Heart right ventricle (tissue), 16 donors: ENCODE measurements at regions not wholly inside any gene's neighbourhood (a gene's known extent, or its start where the extent isn't known, plus 50 kb on each side); places are given as distances from the start of the nearest gene placed in this dataset.

Experiments
- ATAC-seq, 8 donors: fragments of 200-7000 bp; cut with Tn5 transposase; one replicate each; pipeline ENCODE4 v1.9.1; 2020; ENCODE audit warnings: mild to moderate bottlenecking in 8 of 8, moderate library complexity in 8 of 8, moderate number of reproducible peaks in 1 of 8
- DNase-seq, 2 donors: peaks; one replicate each; pipeline ENCODE4 v3.0.0-alpha.2; 2020
- H3K27ac ChIP-seq, 10 donors: fragments of 200-600 bp; sonication (generic) in 2 of 10; one replicate each; pipeline versions ENCODE4 v1.5.0 to v1.8.0; 2020 to 2022; ENCODE audit warnings: mild to moderate bottlenecking in 3 of 10
- H3K27me3 ChIP-seq, 7 donors: fragments of 200-600 bp; one replicate each; pipeline ENCODE4 v1.8.0; 2021 to 2022; ENCODE audit warnings: mild to moderate bottlenecking in 2 of 7
- H3K36me3 ChIP-seq, 9 donors: fragments of 200-600 bp; sonication (generic) in 1 of 9; one replicate each; pipeline versions ENCODE4 v1.5.0 to v1.8.0; 2020 to 2022; ENCODE audit warnings: mild to moderate bottlenecking in 2 of 9
- H3K4me1 ChIP-seq, 9 donors: fragments of 200-600 bp; sonication (generic) in 1 of 9; one replicate each; pipeline versions ENCODE4 v1.5.0 to v1.8.0; 2020 to 2022; ENCODE audit warnings: mild to moderate bottlenecking in 4 of 9
- H3K4me3 ChIP-seq, 10 donors: fragments of 200-600 bp; sonication (generic) in 2 of 10; one replicate each; pipeline versions ENCODE4 v1.5.0 to v1.8.0; 2020 to 2022; ENCODE audit warnings: mild to moderate bottlenecking in 7 of 10, moderate library complexity in 2 of 10
- H3K9me3 ChIP-seq, 11 donors: fragments of 200-600 bp in 10 of 11; sonication (generic) in 2 of 11; one replicate each; pipeline versions ENCODE4 v1.5.0 to v1.8.0; 2013 to 2022; ENCODE audit warnings: mild to moderate bottlenecking in 2 of 11, control low read depth in 1 of 11, moderate library complexity in 1 of 11
- WGBS, 2 donors: extraction: QIAGEN DNeasy Blood & Tissue Kit; methylation state at CpG; one replicate each; pipeline ENCODE4 v1.1.7; 2013; ENCODE audit warnings: inconsistent platforms in 1 of 2; 5-methylcytosine and 5-hydroxymethylcytosine counted together
- intact Hi-C, 10 donors: fragments of 100-400 bp; cut with DNase I; formaldehyde crosslinking; loops; one replicate each; pipeline versions ENCODE4 v1.11.1 to v1.14.2; 2022
- TF ChIP-seq, protein P1 (sequence below), 9 donors: fragments of 200-600 bp; sonication (generic) in 2 of 9; IDR thresholded peaks; one replicate each; pipeline versions ENCODE4 v1.5.0 to v1.8.0; 2021 to 2022; ENCODE audit warnings: antibody characterized with exemption in 9 of 9, mild to moderate bottlenecking in 5 of 9, moderate library complexity in 1 of 9
- donor health status: Arrhythmogenic right ventricular cardiomyopathy.
- donor health status: ischemic (EF 13 %, LVEDD 7.1; RV severe dilation, severe dysfunction).
- donor health status: healthy with polysubstance abuse.
- donor health status: DM: no; HTN: yes; CAD: no.
- donor health status: DM: no; HTN: no; CAD: no.
- donor health status: ischemic (EF 25% LVEDD 6.9; RV normal size, moderate dysfunction).
- donor health status: ischemic (EF 25% LVEDD 5.7; RV mildly dilated, moderate dysfunction).
- donor health status: healthy.
- donor health status: DM: yes; HTN: yes; CAD: no.
- donor health status: Ischemic cardiomyopathy.
- donor health status: ischemic (EF 35%, LVEDD 5.7; RV mildly dilated, moderate dysfunction).
- donor health status: nonischemic (EF 11% LVEDD 7.7; RV severe dilation, severe dysfunction).
- donor health status: DM: yes; HTN: yes; CAD: no.
- donor health status: PGD.
- donor health status: ischemic (EF 29% LVEDD 5.4; RV normal size, mild dysfunction).
- donor health status: nonischemic (EF 23%, LVEDD 6.1; RV moderate dilation, normal function).

DNA sequence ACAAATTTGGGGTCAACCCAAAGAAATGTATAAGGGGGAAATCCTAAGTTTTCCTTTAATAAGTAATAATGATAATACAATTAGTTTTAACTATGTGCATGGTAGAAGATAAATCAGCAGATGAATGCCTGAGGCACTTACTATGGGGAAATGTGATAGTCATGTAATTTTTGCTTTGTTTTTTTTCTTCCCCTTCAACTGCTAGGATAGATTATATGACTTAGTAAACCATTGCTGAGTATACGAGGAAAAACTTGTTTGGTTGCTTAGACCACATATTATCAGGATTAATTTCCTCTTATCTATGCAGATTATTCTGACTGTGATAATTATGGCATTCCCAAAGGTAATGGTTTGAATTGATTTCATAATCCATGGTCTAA is 181.1 kb downstream of the TGFB2 start:
- no peak overlapping the region for H3K27ac ChIP-seq
- no peaks in the 10 kb centered on the region for H3K4me1 ChIP-seq
- no peaks in the 10 kb centered on the region for H3K36me3 ChIP-seq
- no peak for DNase-seq
- TF ChIP-seq, protein P1, sequence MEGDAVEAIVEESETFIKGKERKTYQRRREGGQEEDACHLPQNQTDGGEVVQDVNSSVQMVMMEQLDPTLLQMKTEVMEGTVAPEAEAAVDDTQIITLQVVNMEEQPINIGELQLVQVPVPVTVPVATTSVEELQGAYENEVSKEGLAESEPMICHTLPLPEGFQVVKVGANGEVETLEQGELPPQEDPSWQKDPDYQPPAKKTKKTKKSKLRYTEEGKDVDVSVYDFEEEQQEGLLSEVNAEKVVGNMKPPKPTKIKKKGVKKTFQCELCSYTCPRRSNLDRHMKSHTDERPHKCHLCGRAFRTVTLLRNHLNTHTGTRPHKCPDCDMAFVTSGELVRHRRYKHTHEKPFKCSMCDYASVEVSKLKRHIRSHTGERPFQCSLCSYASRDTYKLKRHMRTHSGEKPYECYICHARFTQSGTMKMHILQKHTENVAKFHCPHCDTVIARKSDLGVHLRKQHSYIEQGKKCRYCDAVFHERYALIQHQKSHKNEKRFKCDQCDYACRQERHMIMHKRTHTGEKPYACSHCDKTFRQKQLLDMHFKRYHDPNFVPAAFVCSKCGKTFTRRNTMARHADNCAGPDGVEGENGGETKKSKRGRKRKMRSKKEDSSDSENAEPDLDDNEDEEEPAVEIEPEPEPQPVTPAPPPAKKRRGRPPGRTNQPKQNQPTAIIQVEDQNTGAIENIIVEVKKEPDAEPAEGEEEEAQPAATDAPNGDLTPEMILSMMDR (IDR thresholded peaks at IDR 0.05): no peak
- intact Hi-C loops: loop anchor here in 1 of 10 donors (10.0 kb wide), 1 partner anchor 191 kb away; no protein-coding TSS in a partner anchor
- ATAC-seq: no peak
- H3K4me3 ChIP-seq: no peak overlapping the region
- 88 to 89% methylated on average over 1 of the region's 1 CpG for WGBS, 2 donors
- no peaks in the 10 kb centered on the region for H3K9me3 ChIP-seq
- no peaks in the 10 kb centered on the region for H3K27me3 ChIP-seq

DNA sequence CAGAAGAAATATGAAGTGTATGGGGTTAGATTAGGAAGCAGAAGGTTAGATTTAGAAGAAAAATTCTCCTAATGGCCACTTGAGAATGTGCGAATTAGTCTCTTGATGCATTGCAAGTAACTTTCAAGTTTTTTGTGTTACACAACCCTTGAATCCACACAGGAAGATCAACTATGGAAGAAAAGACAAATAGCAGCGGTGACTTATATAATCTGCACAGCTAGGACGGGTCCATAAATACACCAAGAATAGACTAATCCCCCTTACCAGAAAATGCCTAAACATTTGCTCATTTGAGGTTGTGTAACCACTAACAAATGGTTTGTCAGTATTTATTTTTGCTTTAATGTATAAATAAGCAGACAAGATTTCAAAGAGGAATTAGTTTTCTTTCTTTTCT is 182.6 kb downstream of the TGFB2 start:
- DNase-seq (no peak), ATAC-seq (no peak)
- H3K4me3 ChIP-seq: no peak overlapping the region
- WGBS, 2 donors: 96 to 97% methylated on average over 3 of the region's 3 CpGs
- intact Hi-C loops: loop anchor here in 1 of 10 donors (10.0 kb wide), 1 partner anchor 193 kb away; no protein-coding TSS in a partner anchor
- no peaks in the 10 kb centered on the region for H3K27me3 ChIP-seq
- H3K4me1 ChIP-seq: no peaks in the 10 kb centered on the region
- no peaks in the 10 kb centered on the region for H3K9me3 ChIP-seq
- no peaks in the 10 kb centered on the region for H3K36me3 ChIP-seq
- H3K27ac ChIP-seq: no peak overlapping the region
- TF ChIP-seq, protein P1 (IDR thresholded peaks at IDR 0.05): no peak

DNA sequence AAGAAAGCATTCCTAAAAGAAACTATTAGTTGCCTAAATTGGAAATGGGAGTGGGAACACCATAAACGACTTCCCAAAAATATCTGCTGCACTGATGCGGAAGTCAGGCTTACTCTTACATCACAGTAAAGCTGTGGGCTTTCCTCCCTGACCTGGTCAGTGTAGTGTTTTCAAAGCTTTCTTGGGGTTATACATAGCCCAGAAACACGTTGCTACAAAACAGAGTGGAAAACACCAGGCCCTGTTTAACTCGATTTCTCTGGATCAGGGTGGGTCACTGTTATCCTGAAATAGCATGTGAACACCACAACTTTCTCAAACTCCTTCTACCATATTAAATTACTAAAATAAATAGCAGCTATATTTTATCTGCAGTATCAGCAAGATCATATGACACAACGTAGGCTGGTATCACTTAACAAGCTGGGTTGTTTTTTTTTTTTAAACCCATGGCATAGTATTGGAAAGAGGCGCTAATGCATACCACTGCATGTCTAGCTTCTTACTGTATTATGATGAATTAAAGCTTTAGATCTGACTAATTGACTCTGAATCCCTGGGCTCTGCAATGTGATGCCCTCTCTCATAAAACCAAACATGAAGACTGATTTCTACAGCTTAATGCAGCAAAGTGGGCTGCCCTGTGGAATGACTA is 184.6 kb downstream of the TGFB2 start:
- peak in 1 of 8 donors; percentile 27 for ATAC-seq
- H3K27ac ChIP-seq: no peak overlapping the region
- WGBS, 2 donors: 62 to 72% methylated on average over 6 of the region's 6 CpGs
- H3K9me3 ChIP-seq: peaks cover 0 to 6% (median 0%) of the 10 kb centered on the region in 11 donors
- TF ChIP-seq, protein P1 (IDR thresholded peaks at IDR 0.05): no peak
- DNase-seq: no peak
- no peak overlapping the region for H3K4me3 ChIP-seq
- intact Hi-C loops: loop anchor here in 1 of 10 donors (10.0 kb wide), 1 partner anchor 195 kb away; no protein-coding TSS in a partner anchor
- no peaks in the 10 kb centered on the region for H3K36me3 ChIP-seq
- no peaks in the 10 kb centered on the region for H3K4me1 ChIP-seq
- H3K27me3 ChIP-seq: no peaks in the 10 kb centered on the region

DNA sequence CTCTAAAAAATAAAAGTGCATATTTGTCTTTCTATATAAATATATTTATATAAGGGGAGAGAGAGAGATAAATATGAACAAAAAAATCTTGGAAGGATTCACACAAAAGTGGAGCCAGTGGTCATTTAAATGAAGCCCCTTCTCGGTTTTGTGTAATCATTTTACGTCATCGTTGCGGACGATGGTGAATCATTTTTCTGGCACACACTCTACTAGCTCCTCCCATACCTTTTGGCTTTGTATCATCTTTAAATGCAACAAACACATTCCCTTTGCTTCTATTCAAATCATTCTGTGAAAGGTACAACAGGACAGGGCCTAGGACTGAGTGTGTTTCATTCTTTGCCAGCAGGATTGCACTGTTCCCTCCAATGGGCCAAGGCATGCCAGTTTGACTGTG is 186.8 kb downstream of the TGFB2 start:
- intact Hi-C loops: no loop called here
- Histone ChIP-seq H3K4me3 (no peak overlapping the region), H3K27me3 (no peaks in the 10 kb centered on the region), H3K4me1 (no peaks in the 10 kb centered on the region), H3K9me3 (peaks cover 0 to 6% (median 0%) of the 10 kb centered on the region in 11 donors), H3K27ac (no peak overlapping the region), H3K36me3 (no peaks in the 10 kb centered on the region)
- TF ChIP-seq, protein P1 (IDR thresholded peaks at IDR 0.05): no peak
- DNase-seq: no peak
- ATAC-seq: no peak
- WGBS, 2 donors: 94 to 95% methylated on average over 5 of the region's 5 CpGs
